GM20431 (cell line): ENCODE measurements at regions not wholly inside any gene's neighbourhood (a gene's known extent, or its start where the extent isn't known, plus 50 kb on each side); places are given as distances from the start of the nearest gene placed in this dataset.
"Not testable (repeated sequence)": the region's sequence is repeated elsewhere in the genome, so short reads cannot be mapped to it uniquely, and the experiment has no call there.

Experiments
- in situ Hi-C: fragments of 300-500 bp; cut with MseI, MboI; formaldehyde crosslinking; loops from one replicate; pipeline ENCODE4 v1.15.0; 2020; ENCODE audit warnings: low sequenced_read_pairs; ENCODE audit not compliant: unreplicated experiment

GRCh38 chr5:165410476-165410875 lies 1905.1 kb downstream of the MAT2B start:
- in situ Hi-C loops, result no loop called here

- in situ Hi-C loops, result not testable (repeated sequence)
Observed at GRCh38 chr5:165411532-165411931, 1906.1 kb downstream of the MAT2B start.

GRCh38 chr5:165420493-165420892 lies 1915.1 kb downstream of the MAT2B start:
- in situ Hi-C loops, result no loop called here

- in situ Hi-C loops, result no loop called here
Observed at GRCh38 chr5:165423697-165424299, 1918.4 kb downstream of the MAT2B start.

- in situ Hi-C loops, result no loop called here
Observed at GRCh38 chr5:165425594-165425993, 1920.2 kb downstream of the MAT2B start.

- in situ Hi-C loops, result no loop called here
Observed at GRCh38 chr5:165448753-165449152, 1943.3 kb downstream of the MAT2B start.

GRCh38 chr5:165457859-165458481 lies 1952.6 kb downstream of the MAT2B start:
- in situ Hi-C loops, result no loop called here

GRCh38 chr5:165459232-165459631 lies 1953.8 kb downstream of the MAT2B start:
- in situ Hi-C loops, result no loop called here

GRCh38 chr5:165460911-165461310 lies 1955.5 kb downstream of the MAT2B start:
- in situ Hi-C loops, result no loop called here

- in situ Hi-C loops, result no loop called here
Observed at GRCh38 chr5:165477546-165477945, 1972.1 kb downstream of the MAT2B start.

- in situ Hi-C loops, result no loop called here
Observed at GRCh38 chr5:165495829-165496380, 1990.5 kb downstream of the MAT2B start.

- in situ Hi-C loops, result no loop called here
Observed at GRCh38 chr5:165497707-165498106, 1992.3 kb downstream of the MAT2B start.

GRCh38 chr5:165502893-165503691 lies 1997.7 kb downstream of the MAT2B start:
- in situ Hi-C loops, result no loop called here

GRCh38 chr5:165504674-165505073 lies 1999.3 kb downstream of the MAT2B start:
- in situ Hi-C loops, result no loop called here

- in situ Hi-C loops, result no loop called here
Observed at GRCh38 chr5:165508286-165508685, 2002.9 kb downstream of the MAT2B start.

- in situ Hi-C loops, result no loop called here
Observed at GRCh38 chr5:165508861-165509260, 2003.4 kb downstream of the MAT2B start.

- in situ Hi-C loops, result no loop called here
Observed at GRCh38 chr5:165521816-165522610, 2016.6 kb downstream of the MAT2B start.

GRCh38 chr5:165525271-165525670 lies 2019.9 kb downstream of the MAT2B start:
- in situ Hi-C loops, result no loop called here

- in situ Hi-C loops, result no loop called here
Observed at GRCh38 chr5:165526357-165526756, 2020.9 kb downstream of the MAT2B start.

GRCh38 chr5:165527577-165527976 lies 2022.2 kb downstream of the MAT2B start:
- in situ Hi-C loops, result no loop called here
